GM12878 (cell line): ENCODE measurements at regions not wholly inside any gene's neighbourhood (a gene's known extent, or its start where the extent isn't known, plus 50 kb on each side); places are given as distances from the start of the nearest gene placed in this dataset.

Experiments used
- ATAC-seq: fragments of 200-7000 bp; cut with Tn5 transposase; 3 replicates; pipeline ENCODE4 v1.9.1; 2020; ENCODE audit warnings: mild to moderate bottlenecking, moderate library complexity
- BruUV-seq: library from RNA; stranded (reverse); fragments of 400-500 nt; replicated peaks from 2 replicates; lab custom pipeline; 2021; lab: Mats Ljungman, UMichigan
- CTCF ChIA-PET: fragments of 300-600 bp; sonication (Branson Sonifier 250); formaldehyde crosslinking; extraction: SDS; loops from one replicate; lab custom pipeline; 2021; ENCODE audit warnings: inconsistent platforms; lab: Yijun Ruan, JAX
- POLR2A ChIA-PET: fragments of 350-600 bp; formaldehyde crosslinking; extraction: SDS; loops from one replicate; lab custom pipeline; 2021; ENCODE audit warnings: inconsistent platforms; lab: Charles Lee
- RAD21 ChIA-PET: fragments of 300-600 bp; sonication (Branson Sonifier 250); formaldehyde crosslinking; loops from one replicate; lab custom pipeline; 2023; ENCODE audit warnings: antibody characterized with exemption; ENCODE audit not compliant: unreplicated experiment; lab: Charles Lee
- SMC1A ChIA-PET: fragments of 300-600 bp; sonication (Branson Sonifier 250); formaldehyde crosslinking; loops from one replicate; lab custom pipeline; 2023; ENCODE audit not compliant: unreplicated experiment, uncharacterized antibody; lab: Charles Lee
- DNase-seq: peaks from one replicate; pipeline ENCODE4 v3.0.0-alpha.2; 2011; ENCODE audit warnings: low read depth, low spot score
- FAIRE-seq: peaks from 3 replicates; lab custom pipeline; 2011; peaks lifted over from hg19 to GRCh38; lab: Jason Lieb, UNC
- H2AFZ ChIP-seq: 2 replicates; pipeline ENCODE4 v1.6.0; 2011; ENCODE audit warnings: low read depth, low read length, control low read depth; ENCODE audit not compliant: control insufficient read depth
- H3K27ac ChIP-seq: 2 replicates; pipeline ENCODE4 v1.5.1; 2011; ENCODE audit warnings: control low read depth; ENCODE audit not compliant: control insufficient read depth, insufficient read depth
- H3K27me3 ChIP-seq, 2 experiments: replicated peaks in 1 of 2; 2 replicates each; pipeline versions ENCODE4 v1.6.0 to v1.6.1; 2011; ENCODE audit warnings: low read length in 1 of 2; ENCODE audit not compliant: control insufficient read depth in 2 of 2, insufficient read depth in 2 of 2
- H3K36me3 ChIP-seq, 2 experiments: 2 replicates each; pipeline ENCODE4 v1.5.1; 2011; ENCODE audit warnings: low read length in 1 of 2; ENCODE audit not compliant: control insufficient read depth in 2 of 2, insufficient read depth in 2 of 2
- H3K4me1 ChIP-seq: 2 replicates; pipeline ENCODE4 v1.6.1; 2011; ENCODE audit warnings: mild to moderate bottlenecking, low read length, moderate library complexity, mixed read lengths; ENCODE audit not compliant: control insufficient read depth, insufficient read depth
- H3K4me2 ChIP-seq: 2 replicates; pipeline ENCODE4 v1.6.0; 2011; ENCODE audit warnings: control low read depth; ENCODE audit not compliant: control insufficient read depth, insufficient read depth
- H3K4me3 ChIP-seq: fragments of 200-600 bp; sonication (generic); 2 replicates; pipeline ENCODE4 v1.5.1; 2016
- H3K79me2 ChIP-seq: 2 replicates; pipeline ENCODE4 v1.6.0; 2011; ENCODE audit warnings: low read length; ENCODE audit not compliant: control insufficient read depth, insufficient read depth
- H3K9ac ChIP-seq: 2 replicates; pipeline ENCODE4 v1.8.0; 2011; ENCODE audit warnings: low read length, control low read depth, mixed read lengths; ENCODE audit not compliant: control insufficient read depth, insufficient read depth
- H3K9me3 ChIP-seq: replicated peaks from 3 replicates; pipeline ENCODE4 v1.5.1; 2011; ENCODE audit warnings: mild to moderate bottlenecking, low read length; ENCODE audit not compliant: control insufficient read depth, insufficient read depth
- H4K20me1 ChIP-seq: 2 replicates; pipeline ENCODE4 v1.6.0; 2011; ENCODE audit not compliant: control insufficient read depth, insufficient read depth
- CHD1 ChIP-seq: IDR thresholded peaks from 2 replicates; pipeline ENCODE4 v1.6.1; 2012; ENCODE audit warnings: low read depth, low read length, improper control_type of control experiment
- EGR1 ChIP-seq, 2 experiments: IDR thresholded peaks; 1 replicate in 1 of 2; 2 replicates in 1 of 2; pipeline ENCODE4 v1.6.1; 2011 to 2012; ENCODE audit warnings: low read depth in 2 of 2, low read length in 2 of 2, borderline replicate concordance in 1 of 2, mild to moderate bottlenecking in 1 of 2, moderate library complexity in 1 of 2
- HCFC1 ChIP-seq: fragments of 150-350 bp; IDR thresholded peaks from 2 replicates; pipeline ENCODE4 v1.6.1; 2014; ENCODE audit warnings: low read length
- MXI1 ChIP-seq: fragments of 150-350 bp; IDR thresholded peaks from 2 replicates; pipeline ENCODE4 v1.6.1; 2011; ENCODE audit warnings: low read depth, mild to moderate bottlenecking, inconsistent platforms, low read length, improper control_type of control experiment
- RUNX3 ChIP-seq: IDR thresholded peaks from 2 replicates; pipeline ENCODE4 v1.6.1; 2012; ENCODE audit warnings: low read length, inconsistent platforms
- ZZZ3 ChIP-seq: IDR thresholded peaks from 2 replicates; pipeline ENCODE4 v1.6.1; 2011; ENCODE audit warnings: low read depth; ENCODE audit not compliant: control insufficient read depth, insufficient read length
- WGBS: methylation state at CpG from one replicate; pipeline ENCODE4 v1.1.6; 2016; ENCODE audit warnings: low lambda C conversion rate; ENCODE audit not compliant: insufficient replicate concordance, insufficient coverage; ENCODE audit errors: missing lambda C conversion rate; 5-methylcytosine and 5-hydroxymethylcytosine counted together
- in situ Hi-C: fragments of 300-500 bp; cut with MboI; formaldehyde crosslinking; loops from 9 replicates; pipeline ENCODE4 v1.14.3; 2018; ENCODE audit warnings: mixed read lengths
- intact Hi-C: fragments of 100-400 bp; cut with micrococcal nuclease; formaldehyde crosslinking; loops from one replicate; pipeline ENCODE4 v1.14.2; 2022; ENCODE audit not compliant: unreplicated experiment
- TF ChIP-seq, protein P1 (sequence below): IDR thresholded peaks from 2 replicates; pipeline ENCODE4 v1.6.1; 2012; ENCODE audit warnings: low read depth, low read length, improper control_type of control experiment
- TF ChIP-seq, protein P2 (sequence below): fragments of 450-650 bp; IDR thresholded peaks from 2 replicates; pipeline ENCODE4 v1.6.1; 2016; ENCODE audit warnings: mild to moderate bottlenecking, moderate library complexity, borderline replicate concordance
- TF ChIP-seq, protein P3 (sequence below): fragments of 450-650 bp; IDR thresholded peaks from 2 replicates; pipeline ENCODE4 v1.6.1; 2017; ENCODE audit warnings: borderline replicate concordance
- TF ChIP-seq, protein P4 (sequence below): fragments of 150-350 bp; IDR thresholded peaks from 2 replicates; pipeline ENCODE4 v1.6.1; 2016; ENCODE audit warnings: low read depth, low read length
- TF ChIP-seq, protein P5 (sequence below): fragments of 450-650 bp; IDR thresholded peaks from 2 replicates; pipeline ENCODE4 v1.6.1; 2018; ENCODE audit warnings: borderline replicate concordance, mild to moderate bottlenecking; ENCODE audit not compliant: partially characterized antibody

DNA sequence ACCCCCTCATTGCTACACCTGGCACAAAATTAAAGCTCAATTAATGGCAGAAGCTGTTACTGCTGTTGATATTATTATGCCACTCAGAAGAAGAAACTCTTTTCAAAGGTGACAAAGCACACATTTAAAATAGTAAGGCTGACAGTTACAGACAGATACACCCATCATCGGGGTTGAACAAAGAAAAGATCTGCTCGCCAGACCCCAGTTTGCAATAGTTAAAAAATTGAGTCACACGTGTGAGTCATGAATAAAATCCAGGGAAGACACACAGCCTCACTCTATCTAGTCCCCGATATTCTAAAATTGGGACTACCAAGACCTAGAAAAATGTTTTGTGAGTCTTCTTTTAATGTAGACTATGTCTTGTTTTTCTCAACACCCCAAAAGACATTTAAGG, 330.0 kb upstream of the SOX9 start:
- no peak for FAIRE-seq
- no peaks in the 10 kb centered on the region for H3K36me3 ChIP-seq
- SMC1A ChIA-PET: no interaction called here
- H3K4me2 ChIP-seq: no peak overlapping the region
- BruUV-seq: no TSS peak
- H3K4me3 ChIP-seq: no peak overlapping the region
- no peaks in the 10 kb centered on the region for H3K79me2 ChIP-seq
- H3K9ac ChIP-seq: no peak overlapping the region
- CTCF ChIA-PET: no interaction called here
- 32% methylated on average over 4 of the region's 4 CpGs for WGBS
- ATAC-seq: no peak
- POLR2A ChIA-PET: no interaction called here
- H3K9me3 ChIP-seq: no peaks in the 10 kb centered on the region
- in situ Hi-C loops (no loop called here), intact Hi-C loops (no loop called here)
- H2AFZ ChIP-seq: no peak overlapping the region
- no peak overlapping the region for H3K27ac ChIP-seq
- DNase-seq: no peak
- H3K4me1 ChIP-seq: no peaks in the 10 kb centered on the region
- H3K27me3 ChIP-seq: no peaks in the 10 kb centered on the region
- no peaks in the 10 kb centered on the region for H4K20me1 ChIP-seq
- RAD21 ChIA-PET: no interaction called here
- TF ChIP-seq, protein P1, sequence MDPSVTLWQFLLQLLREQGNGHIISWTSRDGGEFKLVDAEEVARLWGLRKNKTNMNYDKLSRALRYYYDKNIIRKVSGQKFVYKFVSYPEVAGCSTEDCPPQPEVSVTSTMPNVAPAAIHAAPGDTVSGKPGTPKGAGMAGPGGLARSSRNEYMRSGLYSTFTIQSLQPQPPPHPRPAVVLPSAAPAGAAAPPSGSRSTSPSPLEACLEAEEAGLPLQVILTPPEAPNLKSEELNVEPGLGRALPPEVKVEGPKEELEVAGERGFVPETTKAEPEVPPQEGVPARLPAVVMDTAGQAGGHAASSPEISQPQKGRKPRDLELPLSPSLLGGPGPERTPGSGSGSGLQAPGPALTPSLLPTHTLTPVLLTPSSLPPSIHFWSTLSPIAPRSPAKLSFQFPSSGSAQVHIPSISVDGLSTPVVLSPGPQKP: no peak
- TF ChIP-seq, protein P2, sequence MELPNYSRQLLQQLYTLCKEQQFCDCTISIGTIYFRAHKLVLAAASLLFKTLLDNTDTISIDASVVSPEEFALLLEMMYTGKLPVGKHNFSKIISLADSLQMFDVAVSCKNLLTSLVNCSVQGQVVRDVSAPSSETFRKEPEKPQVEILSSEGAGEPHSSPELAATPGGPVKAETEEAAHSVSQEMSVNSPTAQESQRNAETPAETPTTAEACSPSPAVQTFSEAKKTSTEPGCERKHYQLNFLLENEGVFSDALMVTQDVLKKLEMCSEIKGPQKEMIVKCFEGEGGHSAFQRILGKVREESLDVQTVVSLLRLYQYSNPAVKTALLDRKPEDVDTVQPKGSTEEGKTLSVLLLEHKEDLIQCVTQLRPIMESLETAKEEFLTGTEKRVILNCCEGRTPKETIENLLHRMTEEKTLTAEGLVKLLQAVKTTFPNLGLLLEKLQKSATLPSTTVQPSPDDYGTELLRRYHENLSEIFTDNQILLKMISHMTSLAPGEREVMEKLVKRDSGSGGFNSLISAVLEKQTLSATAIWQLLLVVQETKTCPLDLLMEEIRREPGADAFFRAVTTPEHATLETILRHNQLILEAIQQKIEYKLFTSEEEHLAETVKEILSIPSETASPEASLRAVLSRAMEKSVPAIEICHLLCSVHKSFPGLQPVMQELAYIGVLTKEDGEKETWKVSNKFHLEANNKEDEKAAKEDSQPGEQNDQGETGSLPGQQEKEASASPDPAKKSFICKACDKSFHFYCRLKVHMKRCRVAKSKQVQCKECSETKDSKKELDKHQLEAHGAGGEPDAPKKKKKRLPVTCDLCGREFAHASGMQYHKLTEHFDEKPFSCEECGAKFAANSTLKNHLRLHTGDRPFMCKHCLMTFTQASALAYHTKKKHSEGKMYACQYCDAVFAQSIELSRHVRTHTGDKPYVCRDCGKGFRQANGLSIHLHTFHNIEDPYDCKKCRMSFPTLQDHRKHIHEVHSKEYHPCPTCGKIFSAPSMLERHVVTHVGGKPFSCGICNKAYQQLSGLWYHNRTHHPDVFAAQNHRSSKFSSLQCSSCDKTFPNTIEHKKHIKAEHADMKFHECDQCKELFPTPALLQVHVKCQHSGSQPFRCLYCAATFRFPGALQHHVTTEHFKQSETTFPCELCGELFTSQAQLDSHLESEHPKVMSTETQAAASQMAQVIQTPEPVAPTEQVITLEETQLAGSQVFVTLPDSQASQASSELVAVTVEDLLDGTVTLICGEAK: no peak
- TF ChIP-seq, protein P3, sequence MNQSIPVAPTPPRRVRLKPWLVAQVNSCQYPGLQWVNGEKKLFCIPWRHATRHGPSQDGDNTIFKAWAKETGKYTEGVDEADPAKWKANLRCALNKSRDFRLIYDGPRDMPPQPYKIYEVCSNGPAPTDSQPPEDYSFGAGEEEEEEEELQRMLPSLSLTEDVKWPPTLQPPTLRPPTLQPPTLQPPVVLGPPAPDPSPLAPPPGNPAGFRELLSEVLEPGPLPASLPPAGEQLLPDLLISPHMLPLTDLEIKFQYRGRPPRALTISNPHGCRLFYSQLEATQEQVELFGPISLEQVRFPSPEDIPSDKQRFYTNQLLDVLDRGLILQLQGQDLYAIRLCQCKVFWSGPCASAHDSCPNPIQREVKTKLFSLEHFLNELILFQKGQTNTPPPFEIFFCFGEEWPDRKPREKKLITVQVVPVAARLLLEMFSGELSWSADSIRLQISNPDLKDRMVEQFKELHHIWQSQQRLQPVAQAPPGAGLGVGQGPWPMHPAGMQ: no peak
- TF ChIP-seq RUNX3 (no peak), CHD1 (no peak), HCFC1 (no peak), MXI1 (no peak), ZZZ3 (no peak), EGR1 (IDR thresholded peaks at IDR 0.05; ENCODE audit: borderline replicate concordance in 1 of 2, low read depth in 2 of 2, low read length in 2 of 2) (no peak)
- TF ChIP-seq, protein P4, sequence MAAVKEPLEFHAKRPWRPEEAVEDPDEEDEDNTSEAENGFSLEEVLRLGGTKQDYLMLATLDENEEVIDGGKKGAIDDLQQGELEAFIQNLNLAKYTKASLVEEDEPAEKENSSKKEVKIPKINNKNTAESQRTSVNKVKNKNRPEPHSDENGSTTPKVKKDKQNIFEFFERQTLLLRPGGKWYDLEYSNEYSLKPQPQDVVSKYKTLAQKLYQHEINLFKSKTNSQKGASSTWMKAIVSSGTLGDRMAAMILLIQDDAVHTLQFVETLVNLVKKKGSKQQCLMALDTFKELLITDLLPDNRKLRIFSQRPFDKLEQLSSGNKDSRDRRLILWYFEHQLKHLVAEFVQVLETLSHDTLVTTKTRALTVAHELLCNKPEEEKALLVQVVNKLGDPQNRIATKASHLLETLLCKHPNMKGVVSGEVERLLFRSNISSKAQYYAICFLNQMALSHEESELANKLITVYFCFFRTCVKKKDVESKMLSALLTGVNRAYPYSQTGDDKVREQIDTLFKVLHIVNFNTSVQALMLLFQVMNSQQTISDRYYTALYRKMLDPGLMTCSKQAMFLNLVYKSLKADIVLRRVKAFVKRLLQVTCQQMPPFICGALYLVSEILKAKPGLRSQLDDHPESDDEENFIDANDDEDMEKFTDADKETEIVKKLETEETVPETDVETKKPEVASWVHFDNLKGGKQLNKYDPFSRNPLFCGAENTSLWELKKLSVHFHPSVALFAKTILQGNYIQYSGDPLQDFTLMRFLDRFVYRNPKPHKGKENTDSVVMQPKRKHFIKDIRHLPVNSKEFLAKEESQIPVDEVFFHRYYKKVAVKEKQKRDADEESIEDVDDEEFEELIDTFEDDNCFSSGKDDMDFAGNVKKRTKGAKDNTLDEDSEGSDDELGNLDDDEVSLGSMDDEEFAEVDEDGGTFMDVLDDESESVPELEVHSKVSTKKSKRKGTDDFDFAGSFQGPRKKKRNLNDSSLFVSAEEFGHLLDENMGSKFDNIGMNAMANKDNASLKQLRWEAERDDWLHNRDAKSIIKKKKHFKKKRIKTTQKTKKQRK: no peak
- TF ChIP-seq, protein P5, sequence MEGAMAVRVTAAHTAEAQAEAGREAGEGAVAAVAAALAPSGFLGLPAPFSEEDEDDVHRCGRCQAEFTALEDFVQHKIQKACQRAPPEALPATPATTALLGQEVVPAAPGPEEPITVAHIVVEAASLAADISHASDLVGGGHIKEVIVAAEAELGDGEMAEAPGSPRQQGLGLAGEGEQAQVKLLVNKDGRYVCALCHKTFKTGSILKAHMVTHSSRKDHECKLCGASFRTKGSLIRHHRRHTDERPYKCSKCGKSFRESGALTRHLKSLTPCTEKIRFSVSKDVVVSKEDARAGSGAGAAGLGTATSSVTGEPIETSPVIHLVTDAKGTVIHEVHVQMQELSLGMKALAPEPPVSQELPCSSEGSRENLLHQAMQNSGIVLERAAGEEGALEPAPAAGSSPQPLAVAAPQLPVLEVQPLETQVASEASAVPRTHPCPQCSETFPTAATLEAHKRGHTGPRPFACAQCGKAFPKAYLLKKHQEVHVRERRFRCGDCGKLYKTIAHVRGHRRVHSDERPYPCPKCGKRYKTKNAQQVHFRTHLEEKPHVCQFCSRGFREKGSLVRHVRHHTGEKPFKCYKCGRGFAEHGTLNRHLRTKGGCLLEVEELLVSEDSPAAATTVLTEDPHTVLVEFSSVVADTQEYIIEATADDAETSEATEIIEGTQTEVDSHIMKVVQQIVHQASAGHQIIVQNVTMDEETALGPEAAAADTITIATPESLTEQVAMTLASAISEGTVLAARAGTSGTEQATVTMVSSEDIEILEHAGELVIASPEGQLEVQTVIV: no peak
